ENCODE measurements at regions not wholly inside any gene's neighbourhood (a gene's known extent, or its start where the extent isn't known, plus 50 kb on each side); places are given as distances from the start of the nearest gene placed in this dataset.

- DNase-seq: no peak
- ATAC-seq: no peak
- TF ChIP-seq POLR2A (IDR thresholded peaks at IDR 0.05) (no peak), CTCF (IDR thresholded peaks at IDR 0.05) (no peak)
- peaks cover 0 to 15% (median 3%) of the 10 kb centered on the region in 12 donors for H3K9me3 ChIP-seq
- no peak overlapping the region for H3K27ac ChIP-seq
- H3K27me3 ChIP-seq: no peaks in the 10 kb centered on the region
- no peaks in the 10 kb centered on the region for H3K36me3 ChIP-seq
- WGBS, 4 donors: 56 to 64% (median 62%) methylated on average over 5 of the region's 5 CpGs
- no peak overlapping the region for H3K4me3 ChIP-seq
- intact Hi-C loops (cut with DNase I): no loop called here
- H3K4me1 ChIP-seq: no peaks in the 10 kb centered on the region
These were observed 1532.4 kb upstream of the TENM3 start for GRCh38 chr4:180710628-180711337.

- no peak for DNase-seq
- TF ChIP-seq POLR2A (IDR thresholded peaks at IDR 0.05) (no peak), CTCF (IDR thresholded peaks at IDR 0.05) (no peak)
- ATAC-seq: no peak
- Histone ChIP-seq H3K36me3 (no peaks in the 10 kb centered on the region), H3K27me3 (no peaks in the 10 kb centered on the region), H3K9me3 (no peaks in the 10 kb centered on the region), H3K4me3 (no peak overlapping the region), H3K27ac (no peak overlapping the region), H3K4me1 (no peaks in the 10 kb centered on the region)
- 66 to 80% (median 73%) methylated on average over 4 of the region's 4 CpGs for WGBS, 4 donors
- intact Hi-C loops (cut with DNase I): no loop called here
These were observed 1525.7 kb upstream of the TENM3 start for GRCh38 chr4:180717451-180718033.

- TF ChIP-seq CTCF (IDR thresholded peaks at IDR 0.05) (no peak), POLR2A (IDR thresholded peaks at IDR 0.05) (no peak)
- intact Hi-C loops (cut with DNase I): no loop called here
- 74 to 84% (median 80%) methylated on average over 6 of the region's 6 CpGs for WGBS, 4 donors
These were observed 1521.8 kb upstream of the TENM3 start for GRCh38 chr4:180721356-180721755.

GRCh38 chr4:180726611-180727010, 1516.6 kb upstream of the TENM3 start:
- H3K27me3 ChIP-seq: no peaks in the 10 kb centered on the region
- DNase-seq (no peak), ATAC-seq (no peak)
- TF ChIP-seq POLR2A (IDR thresholded peaks at IDR 0.05) (no peak), CTCF (IDR thresholded peaks at IDR 0.05) (no peak)
- intact Hi-C loops (cut with DNase I): no loop called here
- WGBS, 4 donors: 75 to 84% (median 77%) methylated on average over 6 of the region's 6 CpGs
- no peaks in the 10 kb centered on the region for H3K36me3 ChIP-seq
- no peak overlapping the region for H3K4me3 ChIP-seq
- H3K27ac ChIP-seq: no peak overlapping the region
- H3K4me1 ChIP-seq: no peaks in the 10 kb centered on the region
- H3K9me3 ChIP-seq: peaks cover 0 to 5% (median 0%) of the 10 kb centered on the region in 12 donors

More at GRCh38 chr4:180721356-180721755, 1521.8 kb upstream of the TENM3 start:
- DNase-seq (no peak), ATAC-seq (no peak)
- Histone ChIP-seq H3K27me3 (no peaks in the 10 kb centered on the region), H3K4me3 (no peak overlapping the region), H3K4me1 (no peaks in the 10 kb centered on the region), H3K36me3 (no peaks in the 10 kb centered on the region), H3K9me3 (no peaks in the 10 kb centered on the region), H3K27ac (no peak overlapping the region)

All from heart left ventricle (tissue), 16 donors.